Mesodermal cell (in vitro differentiated cells): ENCODE measurements at regions not wholly inside any gene's neighbourhood (a gene's known extent, or its start where the extent isn't known, plus 50 kb on each side); places are given as distances from the start of the nearest gene placed in this dataset.
"Not testable (repeated sequence)": the region's sequence is repeated elsewhere in the genome, so short reads cannot be mapped to it uniquely, and the experiment has no call there.

ENCODE experiments used
- H3K27ac ChIP-seq: 2 replicates; pipeline ENCODE4 v1.7.0; 2013; ENCODE audit warnings: mild to moderate bottlenecking, low read depth, low read length, moderate library complexity; ENCODE audit not compliant: severe bottlenecking
- H3K36me3 ChIP-seq: 2 replicates; pipeline ENCODE4 v1.7.1; 2013; ENCODE audit warnings: mild to moderate bottlenecking, low read length, moderate library complexity; ENCODE audit not compliant: control insufficient read depth, insufficient read depth
- H3K4me1 ChIP-seq: one replicate; pipeline ENCODE4 v1.7.1; 2013; ENCODE audit warnings: mild to moderate bottlenecking, low read length; ENCODE audit not compliant: insufficient read depth, control insufficient read depth, poor library complexity, severe bottlenecking
- H3K4me3 ChIP-seq: 2 replicates; pipeline ENCODE4 v1.7.0; 2013; ENCODE audit warnings: low read length, control low read depth, mild to moderate bottlenecking; ENCODE audit not compliant: insufficient read depth, poor library complexity, severe bottlenecking; ENCODE audit errors: extremely low read depth
- H3K9me3 ChIP-seq: 2 replicates; pipeline ENCODE4 v1.7.1; 2013; ENCODE audit warnings: mild to moderate bottlenecking, low read length, moderate library complexity; ENCODE audit not compliant: control insufficient read depth
- WGBS, 2 experiments: methylation state at CpG; one replicate each; pipeline ENCODE4 v1.1.5; 2013; ENCODE audit warnings: missing lambda C conversion rate in 2 of 2; ENCODE audit not compliant: insufficient coverage in 2 of 2; 5-methylcytosine and 5-hydroxymethylcytosine counted together

DNA sequence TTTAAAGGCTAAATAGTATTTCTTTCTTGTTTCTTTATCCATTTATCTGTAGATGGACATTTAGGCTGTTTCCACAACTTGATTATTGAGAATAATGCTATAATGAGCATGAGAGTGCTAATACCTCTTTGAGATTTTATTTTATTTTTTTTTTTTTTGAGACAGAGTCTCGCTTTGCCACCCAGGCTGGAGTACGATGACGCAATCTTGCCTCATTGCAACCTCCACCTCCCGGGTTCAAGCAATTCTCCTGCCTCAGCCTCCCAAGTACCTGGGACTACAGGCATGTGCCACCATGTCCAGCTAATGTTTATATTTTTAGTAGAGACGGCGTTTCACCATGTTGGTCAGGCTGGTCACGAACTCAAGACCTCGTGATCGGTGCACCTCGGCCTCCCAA, 366.5 kb upstream of the PODXL start:
- WGBS, 2 experiments: 90% methylated on average over 9 to 10 of the region's 10 CpGs
- H3K36me3 ChIP-seq, H3K4me3 ChIP-seq, H3K9me3 ChIP-seq, H3K27ac ChIP-seq, H3K4me1 ChIP-seq: not testable (repeated sequence)

DNA sequence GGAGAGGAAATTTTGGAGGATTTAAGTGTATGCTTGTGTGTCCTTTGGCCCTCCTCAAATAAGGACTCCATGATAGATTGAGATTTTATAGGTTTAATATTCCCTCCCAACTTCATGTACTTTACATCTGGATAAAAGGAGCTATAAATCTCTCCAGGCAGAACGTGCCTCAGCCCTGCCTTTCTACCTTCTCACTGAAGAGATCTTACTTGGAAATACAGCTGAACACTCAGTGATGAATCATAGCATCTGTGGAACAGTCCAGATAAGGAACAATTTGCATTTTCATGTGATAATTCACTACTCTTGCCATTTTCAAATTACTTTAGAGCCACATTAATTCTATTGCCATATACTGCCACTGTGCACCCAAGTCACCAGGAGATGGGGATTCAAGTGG, 364.6 kb upstream of the PODXL start:
- no peak overlapping the region for H3K4me3 ChIP-seq
- H3K9me3 ChIP-seq: no peaks in the 10 kb centered on the region
- no peaks in the 10 kb centered on the region for H3K36me3 ChIP-seq
- H3K4me1 ChIP-seq: no peaks in the 10 kb centered on the region
- 78 to 80% methylated on average over 1 of the region's 1 CpG for WGBS, 2 experiments
- no peak overlapping the region for H3K27ac ChIP-seq

DNA sequence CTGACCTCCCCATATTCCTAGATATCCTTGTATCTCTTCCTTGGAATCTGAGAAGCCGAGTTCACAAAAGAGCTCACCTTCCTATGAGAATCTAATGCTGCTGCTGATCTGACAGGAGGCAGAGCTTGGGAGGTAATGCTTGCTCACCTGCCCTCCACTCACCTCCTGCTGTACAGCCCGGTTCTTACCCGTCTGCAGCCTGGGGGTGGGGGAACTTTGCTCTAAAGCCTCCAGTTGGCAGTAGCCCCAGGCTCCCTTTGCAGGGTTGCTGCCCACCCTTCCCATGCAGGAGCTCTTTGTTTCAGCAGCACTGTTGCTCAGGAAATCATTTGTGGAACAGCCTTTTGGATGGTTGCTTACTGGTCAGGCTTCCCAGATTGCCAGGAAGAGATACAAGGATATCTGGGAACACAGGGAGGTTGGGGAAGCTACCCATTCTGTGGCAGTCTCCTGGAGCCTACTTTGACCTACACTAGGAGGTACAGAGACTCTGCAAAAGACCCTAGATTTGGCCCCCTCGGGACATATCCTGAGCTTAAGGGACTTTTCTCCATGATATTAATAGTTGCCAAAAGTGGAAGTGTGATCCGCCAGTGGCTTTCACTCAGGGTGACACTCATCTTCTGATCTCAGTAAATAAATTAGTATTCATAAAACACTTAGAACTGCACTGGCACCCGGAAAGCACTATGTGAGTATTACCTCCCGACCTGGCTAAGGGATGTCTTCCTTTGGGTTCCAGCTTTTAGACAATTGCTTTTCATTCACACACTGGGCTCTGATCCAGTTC, 363.7 kb upstream of the PODXL start:
- no peak overlapping the region for H3K27ac ChIP-seq
- H3K4me1 ChIP-seq: no peaks in the 10 kb centered on the region
- H3K9me3 ChIP-seq: no peaks in the 10 kb centered on the region
- no peak overlapping the region for H3K4me3 ChIP-seq
- H3K36me3 ChIP-seq: no peaks in the 10 kb centered on the region
- 80 to 90% methylated on average over 5 of the region's 7 CpGs for WGBS, 2 experiments

DNA sequence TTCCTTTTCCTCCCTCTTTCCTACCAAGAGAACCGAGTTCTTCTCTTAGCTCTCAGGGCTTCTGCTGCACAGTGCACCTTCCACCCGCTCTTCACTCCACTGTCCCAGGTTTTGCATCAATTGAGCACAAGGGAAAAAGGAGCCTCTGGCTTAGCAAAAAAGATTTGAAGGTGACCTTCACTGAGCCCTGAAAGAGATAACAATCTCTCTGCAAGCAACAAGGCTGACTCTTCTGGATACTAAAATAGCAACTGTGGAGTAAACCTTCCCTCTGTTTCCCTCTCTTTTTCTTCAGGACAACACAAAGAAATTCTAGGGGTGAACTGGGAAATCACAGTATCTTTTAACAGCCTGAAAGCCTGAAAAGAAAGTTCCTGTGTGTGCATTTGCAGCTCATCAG, 354.7 kb upstream of the PODXL start:
- Histone ChIP-seq H3K9me3 (no peaks in the 10 kb centered on the region), H3K27ac (no peak overlapping the region), H3K4me3 (no peak overlapping the region), H3K36me3 (no peaks in the 10 kb centered on the region), H3K4me1 (no peaks in the 10 kb centered on the region)
- WGBS, 2 experiments: 93% methylated on average over 2 of the region's 2 CpGs; no CpG with 5 or more reads in 1 of the 2 experiments

DNA sequence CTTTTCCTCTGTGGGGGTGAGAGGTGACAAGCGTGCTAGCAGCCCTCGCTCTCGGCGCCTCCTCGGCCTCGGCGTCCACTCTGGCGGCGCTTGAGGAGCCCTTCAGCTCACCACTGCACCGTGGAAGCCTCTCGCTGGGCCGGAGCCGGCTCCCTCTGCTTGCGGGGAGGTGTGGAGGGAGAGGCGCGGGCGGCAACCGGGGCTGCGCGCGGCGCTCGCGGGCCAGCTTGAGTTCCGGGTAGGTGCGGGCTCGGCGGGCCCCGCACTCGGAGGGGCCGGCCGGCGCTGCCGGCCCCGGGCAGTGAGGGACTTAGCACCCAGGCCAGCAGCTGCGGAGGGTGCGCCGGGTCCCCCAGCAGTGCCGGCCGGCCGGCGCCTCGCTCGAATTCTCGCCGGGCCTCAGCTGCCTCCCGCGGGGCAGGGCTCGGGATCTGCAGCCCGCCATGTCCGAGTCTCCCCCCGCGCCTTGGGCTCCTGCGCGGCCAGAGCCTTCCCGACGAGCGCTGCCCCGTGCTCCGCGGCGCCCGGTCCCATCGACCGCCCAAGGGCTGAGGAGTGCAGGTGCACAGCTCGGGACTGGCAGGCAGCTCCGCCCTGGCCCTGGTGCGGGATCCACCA, 352.8 kb upstream of the PODXL start:
- H3K9me3 ChIP-seq: no peaks in the 10 kb centered on the region
- H3K4me1 ChIP-seq: no peaks in the 10 kb centered on the region
- no peak overlapping the region for H3K27ac ChIP-seq
- H3K4me3 ChIP-seq: peak overlapping the region; percentile 18
- H3K36me3 ChIP-seq: no peaks in the 10 kb centered on the region
- 9 to 10% methylated on average over 43 to 63 of the region's 68 CpGs for WGBS, 2 experiments

DNA sequence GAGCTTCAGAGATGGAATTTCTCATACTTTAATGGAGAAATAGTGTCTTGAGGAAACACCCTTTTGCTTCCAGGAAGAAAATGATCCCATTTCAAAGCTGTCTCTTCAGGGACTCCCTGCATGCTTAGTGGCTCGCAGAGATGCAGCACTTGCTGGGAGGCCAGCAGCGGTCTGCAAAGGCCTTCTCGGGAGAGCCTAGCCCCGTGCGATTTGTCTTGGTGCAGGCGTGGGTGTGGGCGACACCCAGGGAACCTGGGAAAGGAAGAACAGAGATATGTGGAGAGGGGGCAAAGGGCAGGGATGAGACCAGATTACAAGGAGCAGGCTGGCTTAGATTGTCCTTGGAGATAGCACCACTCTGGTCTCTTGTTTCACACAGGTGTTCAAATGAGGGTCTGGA, 352.3 kb upstream of the PODXL start:
- no peaks in the 10 kb centered on the region for H3K9me3 ChIP-seq
- no peak overlapping the region for H3K4me3 ChIP-seq
- no peak overlapping the region for H3K27ac ChIP-seq

DNA sequence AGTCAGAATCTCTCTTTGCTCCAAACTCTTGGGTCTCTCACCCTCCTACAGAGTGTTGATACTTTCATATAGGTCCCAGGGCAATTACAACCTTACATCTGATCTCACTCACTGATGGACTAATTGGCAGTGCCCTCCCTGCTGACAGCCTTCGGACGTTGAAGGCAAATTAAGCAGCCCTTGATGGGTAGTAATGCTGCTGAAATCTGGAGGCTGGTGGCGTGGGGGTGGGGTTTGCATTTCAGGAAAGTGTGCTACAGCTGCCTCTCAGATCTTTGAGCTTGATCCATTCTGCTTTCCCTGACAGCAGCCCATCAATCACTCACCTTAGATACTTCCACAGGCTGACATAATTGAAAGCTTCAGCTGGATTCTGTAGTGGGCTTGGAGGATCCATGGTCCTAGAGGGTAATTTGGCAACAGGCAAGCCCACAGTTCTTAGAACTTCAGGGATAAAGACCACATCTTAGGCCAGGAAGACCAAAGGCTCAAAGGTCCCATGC, 349.1 kb upstream of the PODXL start:
- H3K27ac ChIP-seq: no peak overlapping the region
- 83% methylated on average over 2 to 3 of the region's 3 CpGs for WGBS, 2 experiments
- H3K4me1 ChIP-seq: no peaks in the 10 kb centered on the region
- H3K4me3 ChIP-seq: no peak overlapping the region
- H3K36me3 ChIP-seq: no peaks in the 10 kb centered on the region
- no peaks in the 10 kb centered on the region for H3K9me3 ChIP-seq

More for the DNA sequence above, 352.3 kb upstream of the PODXL start:
- no peaks in the 10 kb centered on the region for H3K4me1 ChIP-seq
- 79 to 87% methylated on average over 3 to 5 of the region's 7 CpGs for WGBS, 2 experiments
- no peaks in the 10 kb centered on the region for H3K36me3 ChIP-seq

DNA sequence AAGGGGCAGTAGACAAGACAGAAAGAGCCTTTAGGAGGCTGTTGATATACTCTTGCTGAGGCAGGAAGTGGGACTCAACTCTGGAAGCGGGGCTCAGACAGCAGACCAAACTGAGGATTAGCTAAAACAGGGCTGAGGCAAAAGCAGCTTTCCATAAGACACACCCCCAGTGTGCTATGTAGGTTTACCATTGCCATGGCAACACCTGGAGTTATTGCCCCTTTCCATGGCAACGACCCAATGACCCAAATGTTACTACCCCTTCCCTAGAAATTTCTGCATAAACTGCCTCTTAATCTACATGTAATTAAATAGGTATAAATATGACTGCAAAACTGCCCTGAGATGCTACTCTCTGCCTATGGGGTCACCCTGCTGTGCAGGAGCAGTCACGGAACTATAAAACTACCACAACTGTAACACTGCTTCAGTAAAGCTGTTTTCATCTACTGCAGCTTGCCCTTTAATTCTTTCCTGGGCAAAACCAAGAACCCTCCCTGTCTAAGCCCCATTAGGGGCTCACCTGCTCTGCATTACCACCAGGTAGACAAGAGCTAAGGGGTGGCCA, 348.4 kb upstream of the PODXL start:
- WGBS, 2 experiments: 60 to 63% methylated on average over 2 of the region's 3 CpGs
- peak overlapping the region; percentile 23 for H3K27ac ChIP-seq
- H3K36me3 ChIP-seq: no peaks in the 10 kb centered on the region
- no peaks in the 10 kb centered on the region for H3K4me1 ChIP-seq
- no peaks in the 10 kb centered on the region for H3K9me3 ChIP-seq
- no peak overlapping the region for H3K4me3 ChIP-seq

DNA sequence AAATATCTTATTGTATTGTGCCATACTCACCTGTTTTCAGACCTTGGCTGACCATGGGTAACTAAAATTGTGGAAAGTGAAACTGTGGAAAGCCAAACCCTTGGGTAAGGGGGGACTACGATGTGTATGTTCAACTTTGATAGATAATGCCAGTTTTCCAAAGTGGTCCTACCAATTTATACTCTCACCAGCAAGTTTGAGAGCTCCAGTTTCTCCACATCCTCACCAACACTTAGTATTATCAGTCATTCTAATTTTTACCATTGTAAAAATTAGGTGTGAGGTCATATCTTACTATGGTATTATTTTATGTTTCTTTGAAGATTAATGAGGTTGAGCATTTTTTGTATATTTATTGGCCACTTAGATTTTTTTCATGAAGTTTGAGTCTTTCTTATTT, 346.9 kb upstream of the PODXL start:
- Histone ChIP-seq H3K9me3 (no peaks in the 10 kb centered on the region), H3K4me1 (no peaks in the 10 kb centered on the region), H3K27ac (no peak overlapping the region), H3K4me3 (no peak overlapping the region), H3K36me3 (no peaks in the 10 kb centered on the region)
- WGBS, 2 experiments: no CpG with 5 or more reads among the region's 1 CpG

DNA sequence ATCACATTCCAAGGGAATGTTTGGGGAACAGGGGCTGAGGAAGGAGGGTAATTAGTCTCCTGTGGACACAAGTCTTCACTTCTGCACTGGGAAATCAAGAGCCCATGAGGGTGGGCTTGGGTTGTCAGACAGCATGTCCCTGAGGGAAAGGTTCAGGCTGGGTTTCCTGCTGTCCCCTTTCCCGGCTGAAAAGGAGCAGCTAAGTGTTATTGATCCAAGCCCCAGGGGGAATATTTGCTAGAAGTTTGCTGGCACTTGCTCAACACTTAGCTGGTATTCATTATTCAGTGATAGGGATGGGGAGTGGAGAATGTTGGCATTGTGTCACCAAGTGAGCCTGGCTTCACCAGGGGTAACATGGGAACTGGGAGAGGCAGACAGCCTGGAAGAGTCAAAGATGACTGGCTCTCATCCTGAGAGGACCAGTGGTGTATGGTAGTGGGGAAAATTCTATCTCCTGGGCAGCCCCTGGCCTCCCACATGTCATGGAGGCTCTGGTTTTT, 344.4 kb upstream of the PODXL start:
- Histone ChIP-seq H3K4me3 (no peak overlapping the region), H3K27ac (no peak overlapping the region), H3K4me1 (peaks cover 16% of the 10 kb centered on the region), H3K9me3 (no peaks in the 10 kb centered on the region), H3K36me3 (no peaks in the 10 kb centered on the region)
- WGBS, 2 experiments: 29 to 63% methylated on average over 1 of the region's 1 CpG
